ENCODE measurements at regions not wholly inside any gene's neighbourhood (a gene's known extent, or its start where the extent isn't known, plus 50 kb on each side); places are given as distances from the start of the nearest gene placed in this dataset.

- no peak for TF ChIP-seq CTCF (IDR thresholded peaks at IDR 0.05)
- no peak for TF ChIP-seq POLR2A (IDR thresholded peaks at IDR 0.05)
- TF ChIP-seq POLR2AphosphoS5 (IDR thresholded peaks at IDR 0.05) = no peak
Observed at GRCh38 chr6:91241946-91242613, 655.2 kb upstream of the MAP3K7 start.

Data from breast epithelium (tissue), 3 donors.